ENCODE measurements at regions not wholly inside any gene's neighbourhood (a gene's known extent, or its start where the extent isn't known, plus 50 kb on each side); places are given as distances from the start of the nearest gene placed in this dataset.

- no peak for DNase-seq
- Histone ChIP-seq H3K4me1 (peaks cover 0 to 14% (median 0%) of the 10 kb centered on the region in 3 donors), H3K27ac (peak overlapping the region in 2 of 4 donors; percentile 27 to 63), H3K4me3 (no peak overlapping the region), H3K9me3 (no peaks in the 10 kb centered on the region), H3K27me3 (no peaks in the 10 kb centered on the region), H3K36me3 (no peaks in the 10 kb centered on the region)
- no peak for TF ChIP-seq CTCF (IDR thresholded peaks at IDR 0.05)
- TF ChIP-seq POLR2A (IDR thresholded peaks at IDR 0.05), result no peak
- intact Hi-C loops (cut with DNase I), result no loop called here
- WGBS, 2 donors, result 41 to 42% methylated on average over 3 to 4 of the region's 4 CpGs
These were observed 223.3 kb downstream of the SEC61B start for GRCh38 chr9:99445371-99445891.

- Histone ChIP-seq H3K4me1 (peaks cover 0 to 14% (median 0%) of the 10 kb centered on the region in 3 donors), H3K4me3 (no peak overlapping the region), H3K36me3 (no peaks in the 10 kb centered on the region), H3K9me3 (no peaks in the 10 kb centered on the region), H3K27me3 (no peaks in the 10 kb centered on the region), H3K27ac (peak overlapping the region in 2 of 4 donors; percentile 27 to 63)
- DNase-seq, result no peak
- WGBS, 2 donors, result 31 to 33% methylated on average over 4 of the region's 4 CpGs
- intact Hi-C loops (cut with DNase I), result no loop called here
- TF ChIP-seq CTCF (IDR thresholded peaks at IDR 0.05) (no peak), POLR2A (IDR thresholded peaks at IDR 0.05) (no peak)
These were observed 223.8 kb downstream of the SEC61B start for GRCh38 chr9:99445920-99446319.

GRCh38 chr9:99447951-99448350 lies 225.9 kb downstream of the SEC61B start:
- Histone ChIP-seq H3K27ac (no peak overlapping the region), H3K36me3 (no peaks in the 10 kb centered on the region), H3K4me3 (no peak overlapping the region), H3K4me1 (peaks cover 0 to 14% (median 0%) of the 10 kb centered on the region in 3 donors), H3K9me3 (no peaks in the 10 kb centered on the region), H3K27me3 (no peaks in the 10 kb centered on the region)
- intact Hi-C loops (cut with DNase I), result no loop called here
- no peak for TF ChIP-seq POLR2A (IDR thresholded peaks at IDR 0.05)
- no peak for TF ChIP-seq CTCF (IDR thresholded peaks at IDR 0.05)
- no peak for DNase-seq

GRCh38 chr9:99449726-99450125 lies 227.6 kb downstream of the SEC61B start:
- H3K27me3 ChIP-seq, result no peaks in the 10 kb centered on the region
- H3K4me3 ChIP-seq, result no peak overlapping the region
- WGBS, 2 donors, result 92 to 100% methylated on average over 1 of the region's 1 CpG
- peaks cover 0 to 14% (median 0%) of the 10 kb centered on the region in 3 donors for H3K4me1 ChIP-seq
- no peaks in the 10 kb centered on the region for H3K9me3 ChIP-seq
- intact Hi-C loops (cut with DNase I), result no loop called here
- no peak for DNase-seq
- no peaks in the 10 kb centered on the region for H3K36me3 ChIP-seq
- TF ChIP-seq POLR2A (IDR thresholded peaks at IDR 0.05), result no peak
- no peak for TF ChIP-seq CTCF (IDR thresholded peaks at IDR 0.05)
- H3K27ac ChIP-seq, result no peak overlapping the region

GRCh38 chr9:99451112-99451606 lies 229.1 kb downstream of the SEC61B start:
- H3K27ac ChIP-seq, result no peak overlapping the region
- intact Hi-C loops (cut with DNase I), result no loop called here
- H3K4me1 ChIP-seq, result peaks cover 0 to under 1% (median 0%) of the 10 kb centered on the region in 3 donors
- H3K9me3 ChIP-seq, result no peaks in the 10 kb centered on the region
- TF ChIP-seq CTCF (IDR thresholded peaks at IDR 0.05) (no peak), POLR2A (IDR thresholded peaks at IDR 0.05) (no peak)
- H3K4me3 ChIP-seq, result no peak overlapping the region
- no peak for DNase-seq
- H3K27me3 ChIP-seq, result no peaks in the 10 kb centered on the region
- WGBS, 2 donors, result 40 to 62% methylated on average over 3 to 4 of the region's 4 CpGs
- H3K36me3 ChIP-seq, result no peaks in the 10 kb centered on the region
